Esophagus squamous epithelium (tissue), 4 donors: ENCODE measurements at regions not wholly inside any gene's neighbourhood (a gene's known extent, or its start where the extent isn't known, plus 50 kb on each side); places are given as distances from the start of the nearest gene placed in this dataset.

Source experiments
- POLR2A ChIP-seq, 4 donors: fragments of 450-650 bp; IDR thresholded peaks; one replicate each; pipeline ENCODE4 v1.6.1; 2017; ENCODE audit warnings: antibody characterized with exemption in 4 of 4, mild to moderate bottlenecking in 4 of 4, moderate library complexity in 3 of 4
- TF ChIP-seq, protein P1 (sequence below), 6 experiments: fragments of 450-650 bp in 4 of 6; fragments of 200-600 bp in 2 of 6; sonication (generic) in 2 of 6; IDR thresholded peaks; one replicate each; pipeline ENCODE4 v1.5.1; 2016 to 2019; ENCODE audit warnings: antibody characterized with exemption in 6 of 6, mild to moderate bottlenecking in 4 of 6, moderate library complexity in 4 of 6

DNA sequence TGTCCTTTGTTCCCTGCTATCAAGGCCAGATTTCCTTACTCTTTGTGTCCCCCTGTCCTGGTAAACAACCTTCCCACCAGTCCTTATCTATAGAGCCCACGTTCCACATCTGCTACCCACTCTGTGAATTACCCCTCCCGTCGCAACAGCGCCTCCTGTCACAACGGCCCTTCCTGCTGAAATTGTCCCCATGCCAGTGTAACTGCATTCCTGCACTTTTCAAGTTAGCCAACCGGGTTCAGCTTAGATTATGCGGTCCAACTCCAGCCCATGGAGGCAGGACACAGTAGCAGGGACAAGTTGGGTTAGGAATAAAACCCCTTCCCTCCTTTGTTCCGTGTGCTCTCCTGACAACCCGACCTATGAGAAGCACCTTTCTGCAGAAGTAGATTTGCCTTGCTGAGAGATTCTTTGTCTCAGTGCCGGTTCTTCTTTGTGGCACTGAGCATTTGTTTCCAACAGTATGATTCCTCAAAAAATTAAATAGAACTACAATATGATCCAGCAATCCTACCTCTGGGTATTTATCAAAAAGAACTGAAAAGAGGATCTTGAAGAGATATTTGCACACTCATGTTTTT, 180.3 kb downstream of the PTBP2 start:
- TF ChIP-seq, protein P1, sequence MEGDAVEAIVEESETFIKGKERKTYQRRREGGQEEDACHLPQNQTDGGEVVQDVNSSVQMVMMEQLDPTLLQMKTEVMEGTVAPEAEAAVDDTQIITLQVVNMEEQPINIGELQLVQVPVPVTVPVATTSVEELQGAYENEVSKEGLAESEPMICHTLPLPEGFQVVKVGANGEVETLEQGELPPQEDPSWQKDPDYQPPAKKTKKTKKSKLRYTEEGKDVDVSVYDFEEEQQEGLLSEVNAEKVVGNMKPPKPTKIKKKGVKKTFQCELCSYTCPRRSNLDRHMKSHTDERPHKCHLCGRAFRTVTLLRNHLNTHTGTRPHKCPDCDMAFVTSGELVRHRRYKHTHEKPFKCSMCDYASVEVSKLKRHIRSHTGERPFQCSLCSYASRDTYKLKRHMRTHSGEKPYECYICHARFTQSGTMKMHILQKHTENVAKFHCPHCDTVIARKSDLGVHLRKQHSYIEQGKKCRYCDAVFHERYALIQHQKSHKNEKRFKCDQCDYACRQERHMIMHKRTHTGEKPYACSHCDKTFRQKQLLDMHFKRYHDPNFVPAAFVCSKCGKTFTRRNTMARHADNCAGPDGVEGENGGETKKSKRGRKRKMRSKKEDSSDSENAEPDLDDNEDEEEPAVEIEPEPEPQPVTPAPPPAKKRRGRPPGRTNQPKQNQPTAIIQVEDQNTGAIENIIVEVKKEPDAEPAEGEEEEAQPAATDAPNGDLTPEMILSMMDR (IDR thresholded peaks at IDR 0.05): no peak
- no peak for TF ChIP-seq POLR2A (IDR thresholded peaks at IDR 0.05)
